ENCODE measurements at regions not wholly inside any gene's neighbourhood (a gene's known extent, or its start where the extent isn't known, plus 50 kb on each side); places are given as distances from the start of the nearest gene placed in this dataset.

GRCh38 chr18:21968338-21968737 is 201.1 kb upstream of the GATA6 start:
- WGBS (ENCODE audit: low lambda C conversion rate) = 83% methylated on average over 4 of the region's 4 CpGs
- no peak for ATAC-seq
- no peak for DNase-seq (ENCODE audit: low spot score)
- H3K4me2 ChIP-seq (ENCODE audit: low read depth, low read length) = no peak overlapping the region
- no peaks in the 10 kb centered on the region for H3K79me2 ChIP-seq (ENCODE audit: insufficient read depth, low read length)
- peaks cover 0 to 6% of the 10 kb centered on the region in 2 experiments; a peak in 3 of 5 replicates for H3K27me3 ChIP-seq (ENCODE audit: control insufficient read depth in 1 of 2, insufficient read depth in 2 of 2, low read length in 2 of 2)
- in situ Hi-C loops (cut with HindIII; ENCODE audit: extremely low pct_ligation_motif_present, low pct_unique_long_range_greater_than_20kb) (no loop called here), intact Hi-C loops (cut with micrococcal nuclease; ENCODE audit: unreplicated experiment) (no loop called here)
- CTCF ChIA-PET (ENCODE audit: low intra/inter-chr PET ratio, low total read pairs) = no interaction called here
- no peak overlapping the region for H3K9ac ChIP-seq (ENCODE audit: insufficient read depth, low read depth, low read length)
- H3K9me3 ChIP-seq (ENCODE audit: low read length) = no peaks in the 10 kb centered on the region
- FAIRE-seq = no peak
- no peaks in the 10 kb centered on the region for H4K20me1 ChIP-seq (ENCODE audit: insufficient read depth, low read length)
- POLR2A ChIA-PET = no interaction called here
- H2AFZ ChIP-seq (ENCODE audit: low read length) = no peak overlapping the region
- no TSS peak for BruUV-seq (replicated peaks)
- no peaks in the 10 kb centered on the region for H3K36me3 ChIP-seq (replicated peaks in 1 of 2; ENCODE audit: control insufficient read depth in 1 of 2, insufficient read depth in 2 of 2, low read length in 2 of 2)
- no peak overlapping the region for H3K27ac ChIP-seq (ENCODE audit: extremely low read length, insufficient read depth, low read length)
- H3K4me1 ChIP-seq (ENCODE audit: insufficient read depth, low read length) = 0 out of 2 replicates have a peak, but pooled peaks cover 8% of the 10 kb centered on the region
- no peak overlapping the region for H3K4me3 ChIP-seq (replicated peaks in 1 of 3; ENCODE audit: insufficient read depth in 1 of 3, low read depth in 2 of 3, low read length in 3 of 3)
- TF ChIP-seq MAZ (IDR thresholded peaks at IDR 0.05; ENCODE audit: borderline replicate concordance, low read depth, low read length) (no peak), MAZ (CRISPR knock-in tag; IDR thresholded peaks at IDR 0.05; ENCODE audit: low read depth) (no peak), ZNF281 (CRISPR knock-in tag; IDR thresholded peaks at IDR 0.05; ENCODE audit: borderline replicate concordance) (no peak), ZMYM3 (CRISPR knock-in tag; IDR thresholded peaks at IDR 0.05) (no peak), GZF1 (CRISPR knock-in tag; IDR thresholded peaks at IDR 0.05) (no peak), ZNF124 (CRISPR knock-in tag; IDR thresholded peaks at IDR 0.05) (no peak), BRCA1 (CRISPR knock-in tag; IDR thresholded peaks at IDR 0.05) (no peak), AHDC1 (CRISPR knock-in tag; IDR thresholded peaks at IDR 0.05; ENCODE audit: borderline replicate concordance) (no peak), ZNF607 (CRISPR knock-in tag; IDR thresholded peaks at IDR 0.05; ENCODE audit: borderline replicate concordance) (no peak), HCFC1 (IDR thresholded peaks at IDR 0.05; ENCODE audit: low read depth, low read length) (no peak), TOPORS (CRISPR knock-in tag; IDR thresholded peaks at IDR 0.05) (no peak), ZNF614 (CRISPR knock-in tag; IDR thresholded peaks at IDR 0.05; ENCODE audit: borderline replicate concordance) (no peak), NFE2L1 (CRISPR knock-in tag; IDR thresholded peaks at IDR 0.05; ENCODE audit: borderline replicate concordance) (no peak), CBFB (CRISPR knock-in tag; IDR thresholded peaks at IDR 0.05) (no peak)
- TF ChIP-seq, protein P1, sequence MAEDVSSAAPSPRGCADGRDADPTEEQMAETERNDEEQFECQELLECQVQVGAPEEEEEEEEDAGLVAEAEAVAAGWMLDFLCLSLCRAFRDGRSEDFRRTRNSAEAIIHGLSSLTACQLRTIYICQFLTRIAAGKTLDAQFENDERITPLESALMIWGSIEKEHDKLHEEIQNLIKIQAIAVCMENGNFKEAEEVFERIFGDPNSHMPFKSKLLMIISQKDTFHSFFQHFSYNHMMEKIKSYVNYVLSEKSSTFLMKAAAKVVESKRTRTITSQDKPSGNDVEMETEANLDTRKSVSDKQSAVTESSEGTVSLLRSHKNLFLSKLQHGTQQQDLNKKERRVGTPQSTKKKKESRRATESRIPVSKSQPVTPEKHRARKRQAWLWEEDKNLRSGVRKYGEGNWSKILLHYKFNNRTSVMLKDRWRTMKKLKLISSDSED (CRISPR knock-in tag; IDR thresholded peaks at IDR 0.05) = no peak
